NCI-H1417 treated with DMSO at 0.1 percent for 48 hours (cell line): ENCODE measurements at regions not wholly inside any gene's neighbourhood (a gene's known extent, or its start where the extent isn't known, plus 50 kb on each side); places are given as distances from the start of the nearest gene placed in this dataset.

Experiments
- DNase-seq: peaks from one replicate; lab custom pipeline; 2025; lab: John Stamatoyannopoulos, UW

DNA sequence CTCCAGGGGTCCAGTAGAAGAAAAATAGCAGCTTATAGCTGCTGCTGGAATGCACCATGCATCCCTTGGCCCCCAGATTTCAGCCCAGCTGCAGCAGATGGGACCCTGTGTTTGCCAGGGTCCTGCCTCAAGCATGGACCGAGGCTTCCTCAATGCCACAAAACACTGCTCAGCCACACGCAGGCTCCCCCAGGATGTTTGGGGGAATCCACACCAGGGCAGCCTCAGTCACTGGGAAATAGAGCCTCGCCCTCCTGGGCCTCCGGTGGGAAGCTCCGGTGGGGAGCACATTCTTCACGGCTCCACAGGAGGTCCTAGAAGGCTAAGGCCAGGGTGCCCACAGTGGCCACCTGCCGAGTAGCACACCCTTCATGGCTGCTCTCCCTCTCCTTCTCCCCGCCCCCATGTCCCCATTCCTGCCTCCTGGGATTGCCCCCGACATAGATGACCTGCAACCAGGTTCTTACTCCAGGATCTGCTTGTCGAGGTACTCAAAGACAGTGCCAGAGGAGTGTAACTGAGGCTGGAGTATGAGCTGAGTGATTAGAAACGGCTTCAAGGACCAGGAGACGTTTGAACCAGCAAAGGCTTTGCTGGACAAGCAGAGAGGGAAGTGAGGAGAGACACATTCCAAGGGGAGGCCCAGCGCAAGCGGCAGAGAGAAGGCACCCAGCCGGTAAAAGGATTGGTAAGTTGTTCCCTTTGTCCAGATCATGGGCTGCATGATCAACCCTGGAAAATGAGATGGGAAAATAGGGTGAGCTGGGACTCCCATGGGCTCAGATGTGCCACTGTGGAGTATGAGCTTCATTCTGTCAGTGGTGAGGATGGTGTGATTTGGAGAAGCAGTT is 110.7 kb upstream of the UQCRFS1 start:
- no peak for DNase-seq

DNA sequence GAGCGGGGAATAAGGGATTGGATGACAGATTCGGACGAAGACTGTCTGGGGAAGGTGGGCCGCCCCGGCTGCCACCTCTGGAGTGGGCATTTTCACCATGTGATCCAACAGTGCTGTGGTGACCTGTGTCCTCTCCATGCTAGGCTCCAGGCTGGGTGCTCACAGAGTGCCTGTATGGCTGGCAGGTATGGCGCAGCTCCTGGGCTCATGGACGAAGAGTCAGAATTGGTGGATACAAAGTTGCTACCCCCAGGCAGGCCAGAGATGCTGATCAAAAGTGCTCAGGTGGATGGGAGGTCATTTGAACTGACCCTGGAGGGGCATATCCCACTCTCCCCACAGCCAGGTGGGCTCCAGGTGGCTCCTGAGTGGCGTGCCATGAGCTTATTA is 111.3 kb upstream of the UQCRFS1 start:
- DNase-seq, result no peak

DNA sequence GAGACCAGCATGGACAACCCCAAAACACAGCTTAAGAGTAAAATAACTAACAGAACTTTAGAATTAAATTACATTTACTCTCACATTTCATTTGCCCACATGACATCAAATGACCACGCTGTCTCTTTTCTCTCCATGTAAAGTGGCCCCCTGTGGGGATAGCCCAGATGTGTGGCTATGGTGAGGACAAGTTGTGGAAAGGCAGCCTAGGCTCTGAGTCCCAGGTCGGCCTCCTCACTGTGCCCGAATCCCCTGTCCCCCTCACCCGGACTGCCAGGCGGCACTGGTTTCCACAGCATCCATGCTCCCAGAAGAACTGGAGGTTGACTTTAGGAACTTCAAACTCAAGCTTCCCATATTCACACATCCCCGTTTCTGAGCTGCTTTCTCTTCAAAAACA is 111.8 kb upstream of the UQCRFS1 start:
- DNase-seq, result no peak

DNA sequence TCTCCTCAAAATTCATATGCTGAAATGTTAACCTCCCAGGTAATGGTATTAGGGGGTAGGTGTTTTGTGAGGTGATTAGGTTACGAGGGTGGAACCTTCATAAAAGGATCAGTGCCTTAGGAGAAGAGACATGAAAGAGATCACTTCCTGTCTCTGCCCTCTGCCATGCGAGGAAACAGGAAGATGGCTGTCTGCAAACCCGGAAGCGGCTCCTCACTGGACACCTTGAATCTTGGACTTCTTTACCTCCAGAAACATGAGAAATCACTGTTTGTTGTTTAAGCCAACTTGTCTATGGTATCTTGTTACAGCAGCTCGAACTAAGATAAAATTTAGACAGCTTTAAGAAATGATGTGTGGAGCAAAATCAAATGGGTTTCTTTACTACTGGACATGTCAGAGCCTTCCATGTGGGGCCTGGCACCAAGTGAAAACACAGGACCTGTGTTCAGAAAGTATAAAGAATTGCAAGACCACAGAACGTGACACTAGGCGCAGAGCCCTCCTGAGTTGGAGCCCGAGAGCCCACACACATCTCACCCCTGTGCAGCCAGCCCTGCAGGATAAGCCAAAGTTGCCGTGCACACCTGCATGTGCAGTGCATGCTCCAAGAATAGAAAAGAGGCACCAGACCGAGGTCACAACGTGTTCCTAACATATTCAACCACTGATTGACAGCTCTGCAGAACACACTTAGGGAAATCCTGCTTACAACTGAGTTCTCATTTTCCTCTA is 112.5 kb upstream of the UQCRFS1 start:
- no peak for DNase-seq

DNA sequence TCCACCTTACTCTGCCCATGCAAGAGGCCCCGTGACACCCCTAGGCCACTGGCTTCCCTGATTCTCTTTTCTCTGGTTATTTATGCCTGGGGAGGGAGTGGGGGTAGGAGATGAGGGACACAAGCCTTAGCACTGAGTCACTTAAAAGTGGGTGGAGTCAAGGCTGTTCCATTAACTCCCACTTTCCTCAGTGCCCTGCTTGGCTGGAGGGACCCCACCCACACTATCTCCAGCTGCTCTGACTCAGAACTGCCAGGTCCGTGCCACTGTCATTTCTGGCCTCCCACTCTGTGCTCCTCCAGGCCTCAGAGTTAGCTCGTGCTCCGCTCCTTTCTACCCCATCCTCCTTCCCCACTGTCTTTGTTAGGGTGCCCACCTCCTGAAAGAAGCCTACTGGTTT is 113.4 kb upstream of the UQCRFS1 start:
- no peak for DNase-seq

DNA sequence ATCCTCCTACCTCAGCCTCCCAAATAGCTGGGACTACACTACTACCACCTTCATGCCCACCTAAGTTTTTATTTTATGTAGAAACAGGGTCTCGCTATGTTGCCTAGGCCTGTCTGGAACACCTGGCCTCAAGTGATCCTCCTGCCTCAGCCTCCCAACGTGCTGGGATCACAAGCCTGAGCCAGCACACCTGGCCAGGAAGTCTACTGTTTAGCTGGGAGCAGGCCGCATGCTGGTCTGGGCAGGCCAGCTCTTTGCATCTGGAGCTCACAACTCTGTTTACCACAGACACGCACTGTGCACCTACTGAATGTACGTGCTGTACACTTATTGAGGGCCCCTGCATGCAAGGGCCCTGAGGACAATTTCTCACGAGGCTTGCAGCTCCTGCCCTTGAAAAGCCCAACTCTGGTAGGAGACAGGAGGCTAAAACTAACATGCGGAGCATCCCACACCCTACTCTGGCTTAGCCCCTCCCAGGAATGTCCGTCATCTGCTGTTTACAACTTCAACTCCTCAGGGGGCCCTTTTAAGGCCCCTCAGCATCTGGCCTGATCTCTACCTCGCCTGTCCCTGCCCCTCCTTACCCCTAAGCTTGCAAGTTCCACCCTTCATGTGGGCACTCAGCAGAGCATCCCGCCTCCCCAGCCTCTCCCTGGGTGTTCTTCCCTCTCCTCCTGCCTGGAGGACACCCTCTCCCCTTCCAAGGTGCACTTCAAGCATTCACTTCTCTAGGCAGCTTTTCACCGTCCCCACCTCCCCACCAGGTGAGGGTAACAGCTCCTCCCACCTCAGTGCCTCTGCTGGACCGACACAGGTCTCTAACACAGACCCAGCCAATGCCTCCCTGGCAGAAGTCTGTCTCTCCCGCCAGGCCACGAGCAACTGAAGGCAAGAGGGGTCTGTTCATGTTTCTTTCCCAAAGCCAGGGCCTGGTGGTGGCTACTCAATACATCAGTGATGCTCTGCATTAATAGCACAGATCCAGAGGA is 114.2 kb upstream of the UQCRFS1 start:
- no peak for DNase-seq

DNA sequence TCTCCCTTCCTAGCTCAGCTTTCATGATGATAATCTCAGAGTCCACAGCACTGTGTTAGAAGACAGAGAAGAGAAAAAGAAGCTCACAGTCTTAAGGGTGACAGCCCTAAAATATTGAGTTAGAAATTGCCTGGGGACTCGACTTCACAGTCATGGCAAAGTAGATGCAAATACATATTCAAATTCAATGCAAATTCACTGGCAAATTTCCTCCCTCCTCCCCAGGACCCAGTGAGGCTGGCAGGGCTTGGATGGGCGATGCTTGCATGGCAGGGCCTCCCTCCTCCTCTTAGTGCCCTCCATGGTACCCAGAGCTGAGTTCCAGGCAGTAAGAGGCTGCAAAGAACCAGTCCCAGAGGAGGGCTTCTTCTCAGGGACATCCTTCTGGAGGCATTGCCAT is 115.6 kb upstream of the UQCRFS1 start:
- no peak for DNase-seq

DNA sequence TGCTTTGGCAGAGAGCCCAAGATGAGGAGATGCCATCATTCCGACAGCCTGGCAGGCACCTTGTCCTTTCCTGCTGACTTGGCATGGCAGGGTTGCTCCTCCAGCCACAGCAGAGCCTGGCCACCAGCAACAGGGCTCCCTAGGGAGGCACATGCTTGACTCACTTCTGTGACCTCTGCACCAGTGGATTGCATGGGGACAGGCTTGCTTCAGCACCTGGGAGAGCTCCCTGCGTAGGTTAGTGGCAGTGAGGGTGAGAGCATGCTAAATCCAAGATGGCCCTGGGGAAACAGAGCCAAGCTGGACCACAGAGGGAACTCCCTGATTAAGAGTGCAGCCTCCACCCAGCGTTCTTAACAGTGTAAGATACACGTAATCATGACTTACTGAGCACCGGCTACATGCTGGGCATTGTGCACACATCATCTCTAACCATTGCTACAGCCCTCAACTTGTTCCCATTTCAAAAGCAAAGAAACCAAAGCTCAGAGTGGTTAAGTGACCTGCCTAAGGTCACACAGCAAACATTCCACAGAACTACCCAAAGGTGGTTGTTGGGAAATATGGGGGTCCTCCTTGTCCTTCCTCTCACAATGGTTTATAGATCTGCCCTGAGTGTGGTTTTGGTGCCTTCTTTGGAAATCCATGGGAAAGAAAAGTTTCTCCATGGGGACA is 116.6 kb upstream of the UQCRFS1 start:
- no peak for DNase-seq

DNA sequence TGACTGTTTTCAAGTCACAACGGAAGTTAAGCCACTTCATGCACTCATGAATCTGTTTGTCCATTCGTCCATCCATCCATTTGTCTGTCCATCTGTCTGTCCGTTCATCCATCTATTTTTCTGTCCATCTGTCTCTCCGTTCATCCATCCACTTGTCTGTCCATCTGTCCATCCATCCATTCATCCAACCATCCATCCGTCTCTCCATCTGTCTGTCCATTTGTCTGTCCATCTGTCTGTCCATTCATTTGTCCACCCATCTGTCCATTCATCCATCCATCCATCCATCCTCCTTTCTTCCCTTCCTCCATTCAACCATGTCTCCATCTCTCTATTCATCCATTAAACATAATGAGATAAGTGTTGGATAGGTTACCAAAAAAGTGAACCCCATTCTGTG is 123.5 kb upstream of the UQCRFS1 start:
- no peak for DNase-seq

DNA sequence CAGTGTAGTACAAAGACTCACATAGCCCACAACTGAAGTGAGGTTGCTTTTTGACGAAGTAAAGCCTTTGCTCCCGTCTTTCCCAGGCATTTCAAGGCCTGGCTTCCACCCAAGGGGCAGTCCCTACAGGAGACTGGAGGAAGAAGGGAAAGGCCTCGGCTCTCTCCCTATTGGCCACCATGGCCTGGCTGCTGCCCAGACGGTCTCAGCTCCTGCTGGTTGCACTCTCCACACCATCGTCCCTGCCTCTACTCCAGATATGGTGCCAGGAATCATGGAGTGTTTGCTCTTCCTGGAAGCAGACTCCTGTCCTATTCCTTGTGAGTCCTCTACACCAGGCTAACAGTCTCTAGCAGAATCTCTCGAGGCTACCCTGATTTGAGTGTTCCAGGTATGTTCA is 124.1 kb upstream of the UQCRFS1 start:
- no peak for DNase-seq

DNA sequence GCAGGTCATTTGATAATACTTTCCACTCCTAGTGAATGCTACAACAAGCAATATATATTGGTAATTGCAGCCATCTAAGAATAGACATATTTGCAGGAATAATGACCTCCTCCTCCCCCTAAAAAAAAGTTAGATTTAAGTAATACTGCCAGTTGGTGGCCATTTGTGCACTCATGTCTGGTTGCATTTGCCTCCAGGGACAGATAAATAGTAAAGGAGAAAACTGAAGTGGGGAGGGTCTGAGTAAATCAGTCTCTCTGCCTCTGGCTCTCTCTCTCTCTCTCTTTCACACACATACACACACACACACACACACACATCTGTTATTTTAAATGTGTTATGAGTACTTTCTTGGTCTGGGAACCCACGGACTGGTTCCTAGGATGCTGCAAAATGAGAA is 125.5 kb upstream of the UQCRFS1 start:
- no peak for DNase-seq

DNA sequence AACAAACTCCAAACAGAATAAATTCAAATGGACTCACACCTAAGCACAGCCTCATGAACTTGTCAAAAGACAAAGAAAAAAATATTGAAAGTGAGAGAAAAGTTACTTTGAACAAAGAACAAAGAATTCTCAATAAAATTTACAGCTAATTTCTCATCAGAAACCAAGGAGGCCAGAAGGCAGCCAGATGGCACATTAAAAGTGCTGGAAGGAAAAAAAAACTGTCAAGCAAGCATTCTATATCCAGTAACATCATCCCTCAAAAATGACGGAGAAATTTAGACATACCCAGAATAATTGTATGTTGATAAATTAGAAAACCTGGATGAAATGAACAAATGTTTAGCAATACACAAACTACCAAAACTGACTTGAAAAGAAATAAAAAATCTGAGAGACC is 129.8 kb upstream of the UQCRFS1 start:
- DNase-seq, result no peak

DNA sequence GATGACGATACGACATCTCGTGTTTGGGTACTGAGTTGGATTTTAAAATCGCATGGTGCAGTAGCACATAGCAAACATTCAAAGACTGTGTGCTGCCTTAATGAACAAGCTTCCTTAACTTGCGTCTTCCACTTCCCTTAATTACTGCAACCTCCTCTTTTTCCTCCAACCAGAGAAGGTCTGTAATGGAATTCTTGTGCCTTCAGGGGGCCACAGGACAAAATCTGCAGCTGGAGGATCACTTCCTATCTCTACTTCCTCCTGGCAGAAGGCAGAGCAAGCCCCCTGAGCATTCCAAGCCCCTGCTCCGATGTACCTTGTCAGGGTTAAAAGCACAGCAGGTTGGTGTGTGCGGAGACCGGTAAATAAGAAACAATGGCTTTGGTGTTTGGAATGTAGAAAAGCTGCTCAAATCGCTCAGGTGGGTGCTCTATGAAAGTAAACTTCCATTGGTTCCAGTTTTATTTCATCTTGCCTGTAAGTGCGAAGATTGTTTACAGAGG is 151.3 kb upstream of the UQCRFS1 start:
- DNase-seq, result no peak

DNA sequence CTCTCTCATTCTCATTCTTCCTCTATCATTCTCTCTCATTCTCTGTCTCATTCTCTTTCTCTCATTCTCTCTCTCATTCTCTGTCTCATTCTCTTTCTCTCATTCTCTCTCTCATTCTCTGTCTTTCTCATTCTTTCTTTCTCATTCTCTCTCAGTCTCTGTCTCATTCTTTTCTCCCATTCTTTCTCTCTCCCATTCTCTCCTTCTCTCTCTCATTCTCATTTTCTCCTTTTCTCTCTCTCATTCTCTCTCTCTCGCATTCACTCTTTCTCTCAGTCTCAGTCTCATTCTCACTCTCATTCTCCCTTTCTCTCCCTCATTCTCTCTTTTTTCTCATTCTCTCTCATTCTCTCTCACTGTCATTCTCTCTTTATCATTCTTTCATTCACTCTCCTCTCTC is 152.0 kb upstream of the UQCRFS1 start:
- DNase-seq, result no peak

DNA sequence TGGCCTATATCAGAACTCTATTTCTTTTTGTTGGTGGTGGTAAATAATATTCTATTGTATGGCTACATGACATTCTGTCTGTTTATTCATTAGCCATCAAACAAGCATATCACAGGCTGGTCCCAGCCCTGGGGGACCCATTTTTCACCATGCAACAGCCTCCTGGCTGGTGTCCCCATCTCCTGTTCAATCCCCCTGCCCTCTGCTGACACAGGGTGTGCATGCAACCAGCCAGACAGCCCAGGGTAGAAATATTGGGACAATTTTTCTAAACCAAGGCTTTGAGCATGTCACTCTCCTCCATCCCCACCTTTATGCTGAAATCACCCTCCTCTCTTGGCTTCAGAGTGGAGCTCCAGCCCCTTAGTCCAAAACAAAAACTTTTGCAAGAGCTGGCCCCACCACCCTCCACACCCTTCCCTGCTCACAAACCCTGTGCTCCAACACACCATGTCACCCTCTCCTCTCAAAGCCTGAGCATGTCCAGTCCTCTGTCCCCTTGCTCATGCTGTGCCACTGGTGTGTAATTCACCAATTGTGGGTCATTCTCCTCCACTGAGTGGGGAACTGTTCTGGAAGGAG is 153.0 kb upstream of the UQCRFS1 start:
- no peak for DNase-seq

DNA sequence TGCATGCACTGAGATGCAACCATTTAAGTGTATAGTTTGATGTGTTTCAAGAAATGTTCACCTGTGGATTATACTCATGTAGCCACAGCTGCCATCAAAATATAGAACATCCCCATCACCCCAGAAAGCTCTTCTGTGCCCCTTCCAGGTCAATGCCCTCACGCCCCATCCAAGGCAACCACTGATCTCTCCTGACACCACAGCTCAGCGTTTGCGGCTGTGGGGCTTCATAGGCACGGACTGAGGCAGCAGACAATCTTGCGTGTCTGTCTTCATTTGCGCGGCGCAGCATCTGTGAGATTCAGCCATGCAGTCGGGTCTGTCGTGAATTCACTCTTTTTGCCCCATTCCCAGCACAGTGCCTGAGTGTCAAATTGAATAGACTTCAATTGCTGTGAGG is 153.8 kb upstream of the UQCRFS1 start:
- no peak for DNase-seq

DNA sequence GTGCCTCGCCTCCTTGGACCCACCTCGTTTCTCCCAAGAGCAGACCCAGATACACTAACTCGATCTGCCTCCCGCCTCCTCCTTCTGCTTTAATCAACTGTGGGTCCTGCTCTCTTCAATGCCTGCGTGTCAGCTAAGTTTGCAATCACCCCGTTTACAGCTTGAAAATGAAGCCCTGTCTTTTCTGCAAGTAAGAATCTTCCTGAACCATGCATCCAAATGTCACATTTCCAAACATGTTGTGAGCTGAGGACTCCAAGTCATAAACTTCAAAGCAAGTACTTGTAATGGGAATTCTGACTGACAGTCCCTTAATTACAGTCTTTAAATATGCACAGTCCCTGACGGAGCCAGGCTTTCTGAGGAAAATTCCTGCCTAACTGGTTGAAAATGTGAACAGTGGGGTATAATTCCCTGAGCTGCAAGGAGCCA is 154.9 kb upstream of the UQCRFS1 start:
- no peak for DNase-seq

DNA sequence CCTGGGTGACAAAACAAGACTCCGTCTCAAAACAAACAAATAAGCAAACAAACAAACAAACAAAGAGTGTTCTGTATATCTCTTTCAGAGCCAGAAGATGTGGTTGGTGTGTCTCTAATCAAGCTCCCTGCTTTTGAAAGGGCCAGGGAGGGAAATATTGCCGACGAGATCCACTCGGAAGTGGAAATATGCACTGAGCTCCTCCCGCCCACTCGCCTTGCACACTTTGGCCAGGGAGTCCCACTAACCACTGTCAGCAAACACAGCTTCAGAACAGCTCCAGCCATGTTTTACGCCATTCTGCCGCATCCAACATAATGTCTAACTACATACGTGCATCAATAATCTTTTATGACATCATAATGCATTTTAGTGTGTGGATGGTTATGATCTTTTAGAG is 155.5 kb upstream of the VSTM2B start:
- DNase-seq, result no peak

DNA sequence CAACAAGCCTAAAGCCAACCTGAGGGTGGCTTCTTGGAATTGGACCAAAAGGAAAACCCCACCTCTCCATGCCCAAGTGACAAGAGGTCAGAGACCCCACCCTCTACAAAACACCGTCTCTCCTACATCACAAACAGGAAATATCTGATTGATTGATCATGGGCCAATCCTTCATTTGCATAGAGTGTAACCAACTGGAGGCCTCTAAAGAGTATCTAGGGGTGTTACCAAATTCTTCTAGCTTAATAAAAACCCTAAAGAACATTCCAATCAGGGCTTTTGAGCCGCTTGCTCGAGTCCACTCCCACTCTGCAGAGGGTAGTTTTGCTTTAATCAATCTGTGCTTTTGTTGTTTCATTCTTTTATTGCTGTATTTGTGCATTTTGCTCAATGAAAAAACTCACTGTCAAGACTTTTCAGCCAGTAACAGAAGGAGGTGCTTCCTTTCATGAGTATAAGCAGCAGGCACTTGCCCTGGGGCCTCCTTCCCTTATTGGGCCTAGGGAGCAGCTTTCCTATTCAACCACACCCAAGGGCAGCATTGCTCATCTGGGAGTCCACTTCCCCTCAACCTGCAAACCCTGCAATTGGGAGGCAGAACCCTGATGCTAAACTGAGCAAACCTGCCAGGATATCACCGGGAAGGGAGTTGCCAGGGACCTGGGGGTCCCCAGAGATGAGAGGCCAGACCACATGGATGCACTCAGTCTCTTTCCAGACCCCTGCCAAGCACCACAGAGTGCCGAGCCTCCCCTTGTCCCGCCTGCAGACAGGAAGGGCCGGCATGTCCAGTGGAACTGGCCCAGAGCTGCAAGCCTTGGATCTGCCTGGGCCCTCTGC is 154.3 kb upstream of the VSTM2B start:
- no peak for DNase-seq

DNA sequence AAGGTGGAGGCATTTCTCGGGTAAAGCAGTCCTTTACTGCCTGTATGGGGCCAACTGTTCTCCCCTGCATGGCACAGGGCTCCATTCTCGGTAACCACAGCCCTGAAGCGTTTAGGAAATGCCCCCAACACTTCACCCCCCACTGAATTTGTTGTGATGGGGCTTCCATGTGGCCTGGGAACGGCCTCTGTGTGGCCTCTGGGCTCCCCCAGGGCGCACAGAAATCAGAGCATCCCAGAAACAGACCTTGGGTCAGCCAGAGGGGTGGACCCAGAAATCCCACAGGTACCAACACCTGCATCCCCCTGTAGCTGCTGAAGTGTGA is 153.7 kb upstream of the VSTM2B start:
- DNase-seq, result no peak
